ENCODE measurements at regions not wholly inside any gene's neighbourhood (a gene's known extent, or its start where the extent isn't known, plus 50 kb on each side); places are given as distances from the start of the nearest gene placed in this dataset.

DNA sequence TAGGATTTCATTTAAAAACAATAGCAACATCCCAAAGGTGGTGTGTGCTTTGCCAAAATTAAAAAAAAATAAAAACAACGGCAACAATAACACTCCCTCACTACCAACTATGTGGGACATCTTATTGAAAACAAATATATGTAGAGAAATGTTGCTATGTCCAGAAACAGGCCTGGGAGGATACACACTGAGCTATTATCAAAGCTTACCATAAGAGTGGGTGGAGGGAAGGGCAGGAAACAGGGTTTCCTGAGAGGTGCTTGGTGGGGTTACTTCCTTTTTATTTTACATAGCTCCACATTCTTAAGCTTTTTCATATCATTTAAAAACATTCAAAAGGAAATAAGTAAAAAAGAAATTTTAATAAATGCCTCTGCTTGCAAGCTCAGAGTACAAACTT, 150.0 kb upstream of the RIPOR2 start:
- TF ChIP-seq ZFX (IDR thresholded peaks at IDR 0.05) (no peak), CTCF (conservative IDR thresholded peaks at IDR 0.05) (no peak)
- H3K27ac ChIP-seq = no peak overlapping the region

DNA sequence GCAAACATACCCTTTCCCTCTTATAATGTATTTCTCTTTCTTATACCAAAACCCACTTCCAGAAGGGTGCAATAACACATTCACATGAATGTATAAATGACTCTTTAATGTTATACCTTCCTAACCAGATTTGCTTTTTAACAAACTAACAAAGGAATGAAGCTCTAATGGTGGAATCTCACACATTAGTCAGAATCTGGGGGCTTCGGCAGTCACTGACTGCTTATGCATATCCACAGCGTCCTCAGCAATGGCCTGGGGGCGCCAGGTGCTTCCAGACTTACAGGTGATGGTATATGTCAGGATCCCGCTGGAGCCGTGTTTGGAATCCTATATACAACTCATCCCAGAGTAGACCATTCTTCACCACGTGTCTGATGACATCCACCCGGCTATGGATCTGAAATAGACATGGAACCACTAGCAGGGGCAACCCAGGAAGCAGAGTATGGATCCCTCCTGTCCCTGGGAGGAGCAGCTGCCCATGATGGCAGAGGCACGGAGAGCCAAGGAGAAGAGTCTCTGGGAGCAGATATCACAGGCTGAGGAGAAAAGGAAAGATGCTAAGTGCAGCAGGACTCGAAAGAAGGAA, 150.8 kb upstream of the RIPOR2 start:
- TF ChIP-seq CTCF (conservative IDR thresholded peaks at IDR 0.05) (no peak), ZFX (IDR thresholded peaks at IDR 0.05) (no peak)
- H3K27ac ChIP-seq = no peak overlapping the region

DNA sequence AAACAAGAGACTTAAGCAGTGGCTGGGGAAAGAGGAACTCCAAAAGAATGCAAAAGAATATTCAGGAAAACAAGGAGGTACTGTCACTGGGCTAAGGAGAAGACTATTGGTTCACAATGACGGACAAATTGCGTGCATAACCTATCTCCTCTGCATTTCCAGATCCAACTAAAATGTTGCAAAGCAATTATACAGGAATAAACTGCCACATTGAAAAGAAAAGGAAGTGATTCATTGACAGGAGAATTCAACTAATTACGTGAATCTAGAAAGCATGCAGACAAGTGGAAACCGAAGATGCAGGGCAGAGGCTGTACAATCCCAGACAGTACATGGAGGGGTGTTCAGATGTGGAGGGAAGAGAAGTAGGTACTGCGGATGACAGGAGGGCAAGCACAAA, 152.8 kb upstream of the RIPOR2 start:
- TF ChIP-seq CTCF (conservative IDR thresholded peaks at IDR 0.05) (no peak), ZFX (IDR thresholded peaks at IDR 0.05) (no peak)
- H3K27ac ChIP-seq = no peak overlapping the region

GRCh38 chr6:25089442-25089841, 153.7 kb upstream of the RIPOR2 start:
- TF ChIP-seq ZFX (IDR thresholded peaks at IDR 0.05) (no peak), CTCF (conservative IDR thresholded peaks at IDR 0.05) (no peak)
- H3K27ac ChIP-seq = no peak overlapping the region

DNA sequence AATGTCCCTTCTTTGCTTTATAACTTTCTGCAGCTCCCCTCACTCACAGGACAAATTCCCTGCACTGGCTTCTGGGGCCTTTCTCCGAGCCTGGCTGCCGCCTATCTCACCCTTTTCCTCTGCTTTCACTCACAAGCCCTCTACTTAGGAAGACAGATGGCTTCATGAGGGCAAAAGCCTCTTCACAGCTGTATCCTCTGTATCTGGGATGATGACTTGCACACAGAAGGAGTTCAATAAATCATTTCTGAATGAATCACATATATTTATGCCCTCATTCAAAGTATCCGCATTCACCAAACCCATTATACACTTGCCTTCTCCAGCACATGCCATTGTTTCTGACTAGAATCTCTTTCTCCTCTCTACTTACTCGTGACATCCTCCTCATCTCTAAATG, 159.0 kb upstream of the RIPOR2 start:
- no peak overlapping the region for H3K27ac ChIP-seq
- no peak for TF ChIP-seq CTCF (conservative IDR thresholded peaks at IDR 0.05)
- TF ChIP-seq ZFX (IDR thresholded peaks at IDR 0.05) = no peak

- no peak overlapping the region for H3K27ac ChIP-seq
- TF ChIP-seq ZFX (IDR thresholded peaks at IDR 0.05) (no peak), CTCF (conservative IDR thresholded peaks at IDR 0.05) (no peak)
Observed at GRCh38 chr6:25100288-25100687, 164.5 kb upstream of the RIPOR2 start.

- no peak overlapping the region for H3K27ac ChIP-seq
- TF ChIP-seq ZFX (IDR thresholded peaks at IDR 0.05) = no peak
- no peak for TF ChIP-seq CTCF (conservative IDR thresholded peaks at IDR 0.05)
Observed at GRCh38 chr6:25103603-25104002, 167.8 kb upstream of the RIPOR2 start.

Measured in C4-2B (cell line).